GM12864 (cell line): ENCODE measurements at regions not wholly inside any gene's neighbourhood (a gene's known extent, or its start where the extent isn't known, plus 50 kb on each side); places are given as distances from the start of the nearest gene placed in this dataset.
A peak's percentile ranks its signal among the peaks of the same experiment; 100 is the strongest.

Experiments used
- DNase-seq: peaks from one replicate; pipeline ENCODE4 v3.0.0-alpha.2; 2011; ENCODE audit warnings: low read depth
- H3K4me3 ChIP-seq: 2 replicates; pipeline ENCODE4 v1.5.1; 2011; ENCODE audit warnings: mild to moderate bottlenecking, low read depth, low read length, control low read depth
- CTCF ChIP-seq: IDR thresholded peaks from 2 replicates; pipeline ENCODE4 v1.5.1; 2011; ENCODE audit warnings: low read depth, mild to moderate bottlenecking, moderate library complexity, low read length, control low read depth, inconsistent platforms; ENCODE audit errors: missing control alignments

DNA sequence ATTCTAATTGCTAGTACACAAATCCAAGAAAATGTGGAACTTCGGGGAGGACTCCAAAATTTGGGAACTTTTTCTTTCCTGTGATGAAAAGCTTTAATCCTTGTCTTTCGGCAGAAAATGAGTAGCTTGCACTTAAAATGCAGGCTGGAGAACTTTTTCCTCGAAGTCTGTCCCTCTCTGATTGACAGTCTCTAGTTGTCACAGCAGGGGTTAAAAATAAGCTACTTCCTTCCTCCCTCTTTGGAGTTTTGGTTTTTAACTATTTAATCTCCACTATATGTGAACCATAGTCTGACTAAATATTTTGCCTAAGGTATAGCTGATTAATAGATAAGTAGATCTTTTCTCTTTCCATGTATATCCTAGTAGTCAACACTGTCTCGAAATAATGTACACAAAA is 66.8 kb upstream of the MBOAT1 start:
- no peak overlapping the region for H3K4me3 ChIP-seq
- TF ChIP-seq CTCF = no peak
- no peak for DNase-seq

- no peak overlapping the region for H3K4me3 ChIP-seq
- no peak for DNase-seq
- no peak for TF ChIP-seq CTCF
Observed at GRCh38 chr6:20279608-20280287, 67.5 kb upstream of the MBOAT1 start.

GRCh38 chr6:20280288-20280621 is 68.0 kb upstream of the MBOAT1 start:
- DNase-seq = no peak
- no peak overlapping the region for H3K4me3 ChIP-seq
- no peak for TF ChIP-seq CTCF

GRCh38 chr6:20284672-20285071 is 72.4 kb upstream of the MBOAT1 start:
- no peak for TF ChIP-seq CTCF
- no peak for DNase-seq

DNA sequence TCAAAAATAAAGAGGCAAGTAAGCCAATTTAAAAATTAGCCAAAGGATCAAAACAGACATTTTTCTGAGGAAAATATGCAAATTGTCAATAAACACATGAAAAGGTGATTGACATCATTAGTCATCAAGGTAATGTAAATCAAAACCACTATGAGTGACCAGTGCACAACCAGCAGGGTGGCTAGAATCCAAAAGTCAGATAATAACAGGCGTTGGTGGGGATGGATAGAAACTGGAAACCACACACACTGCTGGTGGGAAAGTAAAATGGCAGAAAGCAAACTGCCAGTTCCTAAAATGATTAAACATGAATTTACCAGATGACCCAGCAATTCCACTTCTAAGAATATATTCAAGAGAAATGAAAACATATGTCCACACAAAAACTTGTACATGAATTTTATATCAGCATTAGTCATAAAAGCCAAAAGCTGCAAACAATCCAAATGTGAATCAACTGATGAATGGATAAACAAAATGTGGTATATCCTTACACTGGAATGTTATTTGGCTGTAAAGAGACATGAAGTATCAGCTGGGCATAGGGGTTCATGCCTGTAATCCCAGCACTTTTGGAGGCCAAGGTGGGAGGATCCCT is 74.8 kb upstream of the MBOAT1 start:
- DNase-seq = no peak
- no peak for TF ChIP-seq CTCF
- H3K4me3 ChIP-seq = no peak overlapping the region

More at GRCh38 chr6:20284672-20285071, 72.4 kb upstream of the MBOAT1 start:
- H3K4me3 ChIP-seq = no peak overlapping the region

- DNase-seq = peak; percentile 49
- peak; percentile 85 for TF ChIP-seq CTCF
- H3K4me3 ChIP-seq = no peak overlapping the region
Observed at GRCh38 chr6:20291764-20292580, 79.7 kb upstream of the MBOAT1 start.
